CD14-positive monocyte (primary cell): ENCODE measurements at regions not wholly inside any gene's neighbourhood (a gene's known extent, or its start where the extent isn't known, plus 50 kb on each side); places are given as distances from the start of the nearest gene placed in this dataset.
A peak's percentile ranks its signal among the peaks of the same experiment; 100 is the strongest.

Source experiments
- DNase-seq, 3 donors: peaks; one replicate each; pipeline ENCODE4 v3.0.0-alpha.2; 2011 to 2022
- H2AFZ ChIP-seq: 2 replicates; pipeline ENCODE4 v1.6.0; 2012; ENCODE audit warnings: mild to moderate bottlenecking, low read depth, low read length, inconsistent platforms; ENCODE audit not compliant: insufficient read depth, poor library complexity, severe bottlenecking
- H3K27ac ChIP-seq, 2 donors: 1 replicate in 1 of 2; 2 replicates in 1 of 2; pipeline ENCODE4 v1.5.1; 2012 to 2013; ENCODE audit warnings: low read length in 2 of 2, control low read depth in 1 of 2, inconsistent platforms in 1 of 2, low read depth in 1 of 2, mild to moderate bottlenecking in 1 of 2
- H3K27me3 ChIP-seq, 2 donors: one replicate each; pipeline versions ENCODE4 v1.6.0 to v1.6.1; 2011 to 2013; ENCODE audit warnings: low read length in 2 of 2; ENCODE audit not compliant: control insufficient read depth in 2 of 2, insufficient read depth in 2 of 2
- H3K36me3 ChIP-seq, 2 donors: replicated peaks in 1 of 2; 1 replicate in 1 of 2; 2 replicates in 1 of 2; pipeline versions ENCODE4 v1.5.1 to v1.6.1; 2012 to 2013; ENCODE audit warnings: low read length in 2 of 2, control low read depth in 1 of 2, inconsistent platforms in 1 of 2, mild to moderate bottlenecking in 1 of 2; ENCODE audit not compliant: insufficient read depth in 2 of 2, control insufficient read depth in 1 of 2
- H3K4me1 ChIP-seq, 2 donors: 1 replicate in 1 of 2; 2 replicates in 1 of 2; pipeline versions ENCODE4 v1.5.1 to v1.6.1; 2012 to 2013; ENCODE audit warnings: low read length in 2 of 2, control low read depth in 1 of 2, inconsistent platforms in 1 of 2, mild to moderate bottlenecking in 1 of 2, moderate library complexity in 1 of 2; ENCODE audit not compliant: insufficient read depth in 2 of 2, control insufficient read depth in 1 of 2
- H3K4me2 ChIP-seq: replicated peaks from 2 replicates; pipeline ENCODE3; 2012; ENCODE audit warnings: low read length, moderate library complexity, mild to moderate bottlenecking; ENCODE audit not compliant: poor library complexity, severe bottlenecking; ENCODE audit errors: extremely low read depth
- H3K4me3 ChIP-seq, 3 experiments: fragments of 200-600 bp in 1 of 3; sonication (generic) in 1 of 3; replicated peaks in 1 of 3; 1 replicate in 2 of 3; 2 replicates in 1 of 3; pipeline ENCODE4 v1.5.1; 2011 to 2013; ENCODE audit warnings: low read length in 3 of 3, mild to moderate bottlenecking in 3 of 3, control low read depth in 2 of 3, low read depth in 2 of 3, inconsistent platforms in 1 of 3, moderate library complexity in 1 of 3
- H3K79me2 ChIP-seq: 2 replicates; pipeline ENCODE4 v1.6.0; 2012; ENCODE audit warnings: mild to moderate bottlenecking, control low read depth, inconsistent platforms, low read length, moderate library complexity; ENCODE audit not compliant: insufficient read depth
- H3K9ac ChIP-seq: 2 replicates; pipeline ENCODE4 v1.6.0; 2017; ENCODE audit warnings: low read length, mild to moderate bottlenecking; ENCODE audit not compliant: insufficient read depth, poor library complexity, severe bottlenecking
- H3K9me3 ChIP-seq, 2 donors: replicated peaks in 1 of 2; 1 replicate in 1 of 2; 2 replicates in 1 of 2; pipeline versions ENCODE4 v1.5.1 to v1.6.1; 2012 to 2013; ENCODE audit warnings: low read length in 2 of 2, control low read depth in 1 of 2; ENCODE audit not compliant: control insufficient read depth in 1 of 2, insufficient read depth in 1 of 2
- H4K20me1 ChIP-seq: 2 replicates; pipeline ENCODE4 v1.6.0; 2012; ENCODE audit warnings: mild to moderate bottlenecking, low read length, control low read depth, moderate library complexity; ENCODE audit not compliant: insufficient read depth
- H3K27ac Mint-ChIP-seq, 7 donors: one replicate each; pipeline ENCODE4 v1.8.0; 2020; ENCODE audit warnings: mild to moderate bottlenecking in 7 of 7, mixed read lengths in 7 of 7, moderate library complexity in 6 of 7, inconsistent platforms in 2 of 7
- H3K27me3 Mint-ChIP-seq, 3 donors: one replicate each; pipeline ENCODE4 v1.8.0; 2021 to 2022; ENCODE audit warnings: low read depth in 3 of 3, mild to moderate bottlenecking in 3 of 3, mixed read lengths in 3 of 3, moderate library complexity in 3 of 3, inconsistent platforms in 1 of 3
- H3K36me3 Mint-ChIP-seq, 2 donors: one replicate each; pipeline ENCODE4 v1.8.0; 2020; ENCODE audit warnings: mixed read lengths in 2 of 2, inconsistent platforms in 1 of 2, mild to moderate bottlenecking in 1 of 2
- H3K4me1 Mint-ChIP-seq: one replicate; pipeline ENCODE4 v1.8.0; 2020; ENCODE audit warnings: mild to moderate bottlenecking, mixed read lengths
- H3K4me3 Mint-ChIP-seq, 2 donors: one replicate each; pipeline ENCODE4 v1.8.0; 2020; ENCODE audit warnings: mild to moderate bottlenecking in 2 of 2, mixed read lengths in 2 of 2, moderate library complexity in 1 of 2
- H3K9me3 Mint-ChIP-seq, 7 donors: one replicate each; pipeline ENCODE4 v1.8.0; 2020 to 2022; ENCODE audit warnings: mixed read lengths in 7 of 7, mild to moderate bottlenecking in 6 of 7, moderate library complexity in 6 of 7, inconsistent platforms in 2 of 7
- WGBS: methylation state at CpG from one replicate; pipeline ENCODE4 v1.1.5; 2013; ENCODE audit warnings: missing lambda C conversion rate; ENCODE audit not compliant: insufficient coverage; 5-methylcytosine and 5-hydroxymethylcytosine counted together
- intact Hi-C, 2 donors: fragments of 100-400 bp; cut with micrococcal nuclease; formaldehyde crosslinking; loops; one replicate each; pipeline versions ENCODE4 v1.15.0 to v1.15.1; 2023
- TF ChIP-seq, protein P1 (sequence below): fragments of 200-600 bp; IDR thresholded peaks from one replicate; pipeline ENCODE4 v1.8.0; 2022; ENCODE audit warnings: antibody characterized with exemption, mild to moderate bottlenecking

DNA sequence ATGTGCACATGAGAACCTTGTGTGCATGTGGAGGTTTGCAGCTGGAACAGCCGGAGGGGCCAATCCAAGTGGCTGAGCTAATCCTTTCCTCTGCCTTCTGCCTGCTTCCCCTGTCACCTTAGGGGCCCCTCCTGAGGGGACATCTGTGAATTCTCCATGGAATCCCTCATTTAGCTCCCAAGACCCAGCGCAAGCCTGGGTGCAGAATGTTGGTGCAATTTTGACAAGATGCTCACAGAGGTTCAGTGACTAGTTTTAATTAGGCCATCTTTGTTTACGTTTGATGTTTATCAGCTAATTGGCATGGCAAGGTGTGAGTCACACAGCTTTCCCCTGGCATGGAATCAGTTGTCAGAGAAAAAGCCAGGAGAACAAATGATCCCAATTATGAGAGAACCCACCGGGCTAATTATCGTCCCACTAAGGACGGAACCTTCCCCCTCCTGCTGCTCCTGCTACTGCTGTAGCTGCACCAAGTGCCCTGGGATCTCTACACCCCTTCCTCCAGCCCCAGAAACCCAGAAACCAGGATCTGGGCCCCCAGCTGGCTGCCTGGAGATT lies 63.6 kb upstream of the PAX6 start:
- H3K36me3 Mint-ChIP-seq, result no peaks in the 10 kb centered on the region
- H3K4me3 Mint-ChIP-seq, result no peak overlapping the region
- no peaks in the 10 kb centered on the region for H4K20me1 ChIP-seq
- no peaks in the 10 kb centered on the region for H3K4me1 ChIP-seq
- H3K79me2 ChIP-seq, result no peaks in the 10 kb centered on the region
- H2AFZ ChIP-seq, result no peak overlapping the region
- WGBS, result 56% methylated on average over 6 of the region's 6 CpGs
- no peaks in the 10 kb centered on the region for H3K4me1 Mint-ChIP-seq
- H3K27ac Mint-ChIP-seq, result peak overlapping the region in 1 of 7 donors; percentile 62
- no peak overlapping the region for H3K4me2 ChIP-seq
- no peak overlapping the region for H3K27ac ChIP-seq
- no peak for DNase-seq
- H3K27me3 ChIP-seq, result peaks cover 0 to 4% of the 10 kb centered on the region in 2 donors
- H3K9me3 ChIP-seq, result no peaks in the 10 kb centered on the region
- no peak overlapping the region for H3K4me3 ChIP-seq
- no peak overlapping the region for H3K9ac ChIP-seq
- intact Hi-C loops, result no loop called here
- H3K36me3 ChIP-seq, result no peaks in the 10 kb centered on the region
- H3K9me3 Mint-ChIP-seq, result peaks cover 0 to 1% (median 0%) of the 10 kb centered on the region in 7 donors
- TF ChIP-seq, protein P1, sequence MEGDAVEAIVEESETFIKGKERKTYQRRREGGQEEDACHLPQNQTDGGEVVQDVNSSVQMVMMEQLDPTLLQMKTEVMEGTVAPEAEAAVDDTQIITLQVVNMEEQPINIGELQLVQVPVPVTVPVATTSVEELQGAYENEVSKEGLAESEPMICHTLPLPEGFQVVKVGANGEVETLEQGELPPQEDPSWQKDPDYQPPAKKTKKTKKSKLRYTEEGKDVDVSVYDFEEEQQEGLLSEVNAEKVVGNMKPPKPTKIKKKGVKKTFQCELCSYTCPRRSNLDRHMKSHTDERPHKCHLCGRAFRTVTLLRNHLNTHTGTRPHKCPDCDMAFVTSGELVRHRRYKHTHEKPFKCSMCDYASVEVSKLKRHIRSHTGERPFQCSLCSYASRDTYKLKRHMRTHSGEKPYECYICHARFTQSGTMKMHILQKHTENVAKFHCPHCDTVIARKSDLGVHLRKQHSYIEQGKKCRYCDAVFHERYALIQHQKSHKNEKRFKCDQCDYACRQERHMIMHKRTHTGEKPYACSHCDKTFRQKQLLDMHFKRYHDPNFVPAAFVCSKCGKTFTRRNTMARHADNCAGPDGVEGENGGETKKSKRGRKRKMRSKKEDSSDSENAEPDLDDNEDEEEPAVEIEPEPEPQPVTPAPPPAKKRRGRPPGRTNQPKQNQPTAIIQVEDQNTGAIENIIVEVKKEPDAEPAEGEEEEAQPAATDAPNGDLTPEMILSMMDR, result no peak
- peaks cover 9 to 20% (median 10%) of the 10 kb centered on the region in 3 donors for H3K27me3 Mint-ChIP-seq

DNA sequence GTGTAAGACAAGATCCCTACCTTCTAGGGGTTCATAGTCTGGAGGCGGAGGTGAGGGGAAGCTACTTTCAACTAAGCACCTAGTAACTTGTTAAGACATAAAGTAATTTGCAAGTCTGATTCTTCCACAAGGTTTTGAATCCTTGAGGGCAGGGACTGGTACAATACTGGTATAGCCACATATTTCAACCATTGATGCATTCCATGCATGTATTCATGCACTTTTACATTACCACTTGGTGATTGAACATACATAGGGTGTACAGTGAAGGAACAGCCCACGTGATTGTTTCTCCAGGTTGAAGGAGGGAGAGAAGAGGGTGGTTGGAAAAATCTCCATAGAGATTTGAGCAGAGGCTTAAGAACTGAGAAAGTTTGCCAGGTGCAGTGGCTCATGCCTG lies 62.0 kb upstream of the PAX6 start:
- H3K4me1 Mint-ChIP-seq, result no peaks in the 10 kb centered on the region
- H3K9me3 Mint-ChIP-seq, result no peaks in the 10 kb centered on the region
- H3K4me2 ChIP-seq, result no peak overlapping the region
- H3K27ac Mint-ChIP-seq, result no peak overlapping the region
- no peak for DNase-seq
- no peaks in the 10 kb centered on the region for H3K79me2 ChIP-seq
- H3K4me3 Mint-ChIP-seq, result no peak overlapping the region
- no peaks in the 10 kb centered on the region for H3K9me3 ChIP-seq
- no peaks in the 10 kb centered on the region for H3K36me3 Mint-ChIP-seq
- TF ChIP-seq, protein P1, result no peak
- intact Hi-C loops, result no loop called here
- H2AFZ ChIP-seq, result no peak overlapping the region
- no peaks in the 10 kb centered on the region for H3K36me3 ChIP-seq
- H3K4me3 ChIP-seq, result no peak overlapping the region
- H3K4me1 ChIP-seq, result no peaks in the 10 kb centered on the region
- no peaks in the 10 kb centered on the region for H4K20me1 ChIP-seq
- H3K9ac ChIP-seq, result no peak overlapping the region
- H3K27ac ChIP-seq, result no peak overlapping the region
- WGBS, result 71% methylated on average over 1 of the region's 2 CpGs
- H3K27me3 ChIP-seq, result peaks cover 0 to 4% of the 10 kb centered on the region in 2 donors
- H3K27me3 Mint-ChIP-seq, result peaks cover 11 to 25% (median 19%) of the 10 kb centered on the region in 3 donors
